GM21529 (cell line): ENCODE measurements at regions not wholly inside any gene's neighbourhood (a gene's known extent, or its start where the extent isn't known, plus 50 kb on each side); places are given as distances from the start of the nearest gene placed in this dataset.
"Not testable (repeated sequence)": the region's sequence is repeated elsewhere in the genome, so short reads cannot be mapped to it uniquely, and the experiment has no call there.

Experiments
- ATAC-seq: cut with Tn5 transposase; IDR thresholded peaks from one replicate; pipeline ENCODE4 v1.9.1; 2021; ENCODE audit not compliant: unreplicated experiment

- ATAC-seq: no peak
Observed at GRCh38 chr7:37598824-37599223, 84.7 kb upstream of the GPR141 start.

GRCh38 chr7:37601321-37601720 lies 82.2 kb upstream of the GPR141 start:
- ATAC-seq: no peak

GRCh38 chr7:37604078-37604477 lies 79.5 kb upstream of the GPR141 start:
- no peak for ATAC-seq

GRCh38 chr7:37617406-37617805 lies 66.2 kb upstream of the GPR141 start:
- ATAC-seq: not testable (repeated sequence)

DNA sequence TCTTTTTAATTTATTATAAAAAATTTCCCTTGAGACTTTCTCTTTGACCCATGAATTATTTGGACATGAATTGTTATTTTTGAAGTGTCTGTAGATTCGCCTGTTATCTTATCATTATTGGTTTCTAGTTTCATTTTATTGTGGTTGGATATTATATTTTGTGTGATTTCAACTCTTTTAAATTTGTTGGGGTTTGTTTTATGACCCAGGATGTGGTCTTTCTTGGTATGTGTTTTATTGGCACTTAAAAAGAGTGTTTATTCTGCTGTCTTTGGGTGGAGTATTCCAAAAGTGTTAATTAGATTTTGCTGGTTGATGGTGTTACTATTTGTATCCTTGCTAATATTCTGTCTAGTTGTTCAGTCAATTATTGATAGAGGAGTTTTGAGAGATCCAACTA lies 50.5 kb upstream of the GPR141 start:
- ATAC-seq: no peak
